ENCODE measurements at regions not wholly inside any gene's neighbourhood (a gene's known extent, or its start where the extent isn't known, plus 50 kb on each side); places are given as distances from the start of the nearest gene placed in this dataset.

DNA sequence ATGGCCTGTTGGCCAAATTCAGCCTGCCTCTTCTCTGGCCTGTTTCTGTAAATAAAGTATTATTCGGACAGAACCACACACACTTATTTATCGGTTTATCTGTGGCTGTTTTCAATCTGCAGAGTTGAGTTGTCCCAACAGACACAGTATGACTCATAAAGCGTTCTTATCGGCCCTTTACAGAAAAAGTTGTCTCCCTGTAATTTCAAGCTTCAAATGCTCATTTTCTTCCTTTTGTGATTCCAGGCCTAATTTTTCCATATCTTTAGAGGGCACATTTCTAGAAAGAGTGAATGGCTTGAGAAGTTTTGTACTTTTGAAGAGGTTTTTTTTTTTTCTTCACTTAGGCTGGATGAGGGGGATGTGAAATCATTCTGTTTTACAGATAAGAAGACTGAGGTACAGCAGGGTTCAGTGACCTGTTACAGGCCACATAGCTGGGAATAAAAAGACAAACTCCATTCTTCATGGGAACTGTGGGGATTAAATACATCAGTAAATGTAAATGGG, 440.9 kb downstream of the TSHZ3 start:
- H2BK15ac ChIP-seq (ENCODE audit: low read depth, low read length): no peak overlapping the region
- H4K91ac ChIP-seq (ENCODE audit: insufficient read length, low read depth, low read length): no peak overlapping the region
- no peak overlapping the region for H3K27ac ChIP-seq (ENCODE audit: insufficient read length, low read depth, low read length)
- no peak overlapping the region for H4K5ac ChIP-seq (ENCODE audit: insufficient read length, low read depth, low read length)
- TF ChIP-seq, protein P1, sequence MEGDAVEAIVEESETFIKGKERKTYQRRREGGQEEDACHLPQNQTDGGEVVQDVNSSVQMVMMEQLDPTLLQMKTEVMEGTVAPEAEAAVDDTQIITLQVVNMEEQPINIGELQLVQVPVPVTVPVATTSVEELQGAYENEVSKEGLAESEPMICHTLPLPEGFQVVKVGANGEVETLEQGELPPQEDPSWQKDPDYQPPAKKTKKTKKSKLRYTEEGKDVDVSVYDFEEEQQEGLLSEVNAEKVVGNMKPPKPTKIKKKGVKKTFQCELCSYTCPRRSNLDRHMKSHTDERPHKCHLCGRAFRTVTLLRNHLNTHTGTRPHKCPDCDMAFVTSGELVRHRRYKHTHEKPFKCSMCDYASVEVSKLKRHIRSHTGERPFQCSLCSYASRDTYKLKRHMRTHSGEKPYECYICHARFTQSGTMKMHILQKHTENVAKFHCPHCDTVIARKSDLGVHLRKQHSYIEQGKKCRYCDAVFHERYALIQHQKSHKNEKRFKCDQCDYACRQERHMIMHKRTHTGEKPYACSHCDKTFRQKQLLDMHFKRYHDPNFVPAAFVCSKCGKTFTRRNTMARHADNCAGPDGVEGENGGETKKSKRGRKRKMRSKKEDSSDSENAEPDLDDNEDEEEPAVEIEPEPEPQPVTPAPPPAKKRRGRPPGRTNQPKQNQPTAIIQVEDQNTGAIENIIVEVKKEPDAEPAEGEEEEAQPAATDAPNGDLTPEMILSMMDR (conservative IDR thresholded peaks at IDR 0.05): no peak
- no CpG with 5 or more reads among the region's 4 CpGs for WGBS (ENCODE audit: extremely low coverage, insufficient read length, low lambda C conversion rate)
- H3K4me3 Mint-ChIP-seq: no peak overlapping the region
- H3K18ac ChIP-seq (ENCODE audit: insufficient read length, low read depth, low read length): no peak overlapping the region
- H3K9me3 ChIP-seq (ENCODE audit: control insufficient read depth, low read depth, low read length): no peaks in the 10 kb centered on the region
- H2BK20ac ChIP-seq (ENCODE audit: low read depth, low read length, poor library complexity, severe bottlenecking): no peak overlapping the region
- no peak overlapping the region for H3K56ac ChIP-seq (ENCODE audit: insufficient read length, low read depth, low read length)
- H4K20me1 ChIP-seq (ENCODE audit: control insufficient read depth, insufficient read depth, insufficient read length): no peaks in the 10 kb centered on the region
- no peak overlapping the region for H2AFZ ChIP-seq (ENCODE audit: low read length)
- no peak overlapping the region for H2BK120ac ChIP-seq (ENCODE audit: low read depth, low read length, poor library complexity, severe bottlenecking)
- no peaks in the 10 kb centered on the region for H3K23me2 ChIP-seq (ENCODE audit: insufficient read length, low read depth, low read length, poor library complexity, severe bottlenecking)
- H3K9me3 Mint-ChIP-seq: no peaks in the 10 kb centered on the region
- H3K27me3 Mint-ChIP-seq (ENCODE audit: low read depth): no peaks in the 10 kb centered on the region; the same call in 1 of the 2 replicates
- H2BK12ac ChIP-seq (ENCODE audit: insufficient read length, low read depth, low read length): no peak overlapping the region
- peaks cover 14 to 21% of the 10 kb centered on the region in 2 experiments for H3K4me1 Mint-ChIP-seq
- H3K9ac ChIP-seq (ENCODE audit: extremely low read depth, insufficient read length, low read length): no peak overlapping the region
- no peaks in the 10 kb centered on the region for H3K36me3 Mint-ChIP-seq (ENCODE audit: insufficient read depth in 1 of 3, low read depth in 3 of 3)
- no peaks in the 10 kb centered on the region for H3K79me2 ChIP-seq (ENCODE audit: insufficient read depth, low read length)
- H3K27me3 ChIP-seq (ENCODE audit: insufficient read depth, low read length): no peaks in the 10 kb centered on the region
- no peak overlapping the region for H3K4ac ChIP-seq (ENCODE audit: low read depth, low read length)
- H3K27ac Mint-ChIP-seq: no peak overlapping the region
- H3K4me2 ChIP-seq (ENCODE audit: insufficient read depth, insufficient read length, low read length): no peak overlapping the region
- no peak for DNase-seq
- no peak overlapping the region for H4K8ac ChIP-seq (replicated peaks; ENCODE audit: insufficient read length, low read depth, low read length)
- no peak overlapping the region for H2AK5ac ChIP-seq (ENCODE audit: insufficient read length, low read length)
- H3K23ac ChIP-seq (ENCODE audit: insufficient read length, low read depth, low read length): no peak overlapping the region
- no peak overlapping the region for H3T11ph ChIP-seq (ENCODE audit: low read length)
- H2BK5ac ChIP-seq (ENCODE audit: insufficient read length, low read length): no peak overlapping the region
- no peaks in the 10 kb centered on the region for H3K4me1 ChIP-seq (ENCODE audit: insufficient read depth, low read length)
- no peaks in the 10 kb centered on the region for H3K79me1 ChIP-seq (ENCODE audit: insufficient read depth, low read depth, low read length, poor library complexity, severe bottlenecking)
- no peak overlapping the region for H3K14ac ChIP-seq (ENCODE audit: insufficient read depth, low read length)

Measured in H9 (cell line).